Thoracic aorta (tissue), 2 donors: ENCODE measurements at regions not wholly inside any gene's neighbourhood (a gene's known extent, or its start where the extent isn't known, plus 50 kb on each side); places are given as distances from the start of the nearest gene placed in this dataset.

Experiments used
- ATAC-seq: fragments of 150-250 bp; one replicate; pipeline ENCODE4 v1.8.0; 2017; ENCODE audit warnings: low read depth; ENCODE audit not compliant: insufficient number of reproducible peaks, low FRiP score
- DNase-seq: peaks from one replicate; pipeline ENCODE4 v3.0.0-alpha.2; 2020; ENCODE audit warnings: low spot score
- H3K27ac ChIP-seq, 2 donors: fragments of 200-600 bp; sonication (generic); 1 replicate in 1 of 2; 2 replicates in 1 of 2; pipeline ENCODE4 v1.5.1; 2016; ENCODE audit warnings: mild to moderate bottlenecking in 2 of 2, moderate library complexity in 2 of 2
- H3K27me3 ChIP-seq: fragments of 200-600 bp; sonication (generic); replicated peaks from 2 replicates; pipeline ENCODE4 v1.6.0; 2016; ENCODE audit warnings: mild to moderate bottlenecking; ENCODE audit not compliant: insufficient read depth
- H3K36me3 ChIP-seq: fragments of 200-600 bp; sonication (generic); one replicate; pipeline ENCODE4 v1.5.1; 2016
- H3K4me1 ChIP-seq, 2 donors: fragments of 200-600 bp; sonication (generic); 1 replicate in 1 of 2; 2 replicates in 1 of 2; pipeline versions ENCODE4 v1.5.1 to v1.6.0; 2016; ENCODE audit warnings: low read depth in 2 of 2, mild to moderate bottlenecking in 1 of 2; ENCODE audit not compliant: control insufficient read depth in 1 of 2
- H3K4me3 ChIP-seq: fragments of 200-600 bp; sonication (generic); 2 replicates; pipeline ENCODE4 v1.5.1; 2016; ENCODE audit warnings: mild to moderate bottlenecking
- H3K9me3 ChIP-seq: fragments of 200-600 bp; sonication (generic); 2 replicates; pipeline ENCODE4 v1.5.1; 2016
- CTCF ChIP-seq: fragments of 200-600 bp; sonication (generic); IDR thresholded peaks from one replicate; pipeline ENCODE4 v1.5.1; 2019; ENCODE audit warnings: antibody characterized with exemption

GRCh38 chr20:48301189-48301588 is 515.9 kb upstream of the SULF2 start:
- DNase-seq, result no peak
- H3K4me1 ChIP-seq, result peaks cover 7 to 16% of the 10 kb centered on the region in 2 donors
- ATAC-seq, result no peak
- no peak for TF ChIP-seq CTCF
- no peaks in the 10 kb centered on the region for H3K9me3 ChIP-seq
- no peaks in the 10 kb centered on the region for H3K36me3 ChIP-seq
- no peak overlapping the region for H3K4me3 ChIP-seq
- H3K27me3 ChIP-seq, result no peaks in the 10 kb centered on the region
- H3K27ac ChIP-seq, result no peak overlapping the region

- Histone ChIP-seq H3K27ac (no peak overlapping the region), H3K9me3 (no peaks in the 10 kb centered on the region), H3K27me3 (no peaks in the 10 kb centered on the region), H3K36me3 (no peaks in the 10 kb centered on the region), H3K4me1 (peaks cover 13 to 23% of the 10 kb centered on the region in 2 donors), H3K4me3 (no peak overlapping the region)
- no peak for TF ChIP-seq CTCF
- ATAC-seq, result no peak
- no peak for DNase-seq
Measured at GRCh38 chr20:48300529-48300928, 515.2 kb upstream of the SULF2 start.

- Histone ChIP-seq H3K4me1 (peaks cover 20 to 36% of the 10 kb centered on the region in 2 donors), H3K27ac (no peak overlapping the region), H3K36me3 (no peaks in the 10 kb centered on the region), H3K4me3 (no peak overlapping the region), H3K27me3 (no peaks in the 10 kb centered on the region), H3K9me3 (no peaks in the 10 kb centered on the region)
- no peak for ATAC-seq
- DNase-seq, result no peak
- no peak for TF ChIP-seq CTCF
Measured at GRCh38 chr20:48298851-48299484, 513.7 kb upstream of the SULF2 start.

GRCh38 chr20:48298433-48298832 is 513.2 kb upstream of the SULF2 start:
- TF ChIP-seq CTCF, result no peak
- Histone ChIP-seq H3K9me3 (no peaks in the 10 kb centered on the region), H3K36me3 (no peaks in the 10 kb centered on the region), H3K27me3 (no peaks in the 10 kb centered on the region), H3K27ac (no peak overlapping the region), H3K4me3 (no peak overlapping the region), H3K4me1 (peaks cover 20 to 36% of the 10 kb centered on the region in 2 donors)
- no peak for DNase-seq
- no peak for ATAC-seq

GRCh38 chr20:48295966-48296421 is 510.7 kb upstream of the SULF2 start:
- H3K4me3 ChIP-seq, result no peak overlapping the region
- no peak for DNase-seq
- peaks cover 20 to 36% of the 10 kb centered on the region in 2 donors for H3K4me1 ChIP-seq
- no peak for TF ChIP-seq CTCF
- peak; percentile 30 for ATAC-seq
- no peaks in the 10 kb centered on the region for H3K9me3 ChIP-seq
- no peaks in the 10 kb centered on the region for H3K36me3 ChIP-seq
- peak overlapping the region; percentile 54 to 78 for H3K27ac ChIP-seq
- no peaks in the 10 kb centered on the region for H3K27me3 ChIP-seq
